PC-9 (cell line): ENCODE measurements at regions not wholly inside any gene's neighbourhood (a gene's known extent, or its start where the extent isn't known, plus 50 kb on each side); places are given as distances from the start of the nearest gene placed in this dataset.

Experiments
- EZH2 ChIP-seq: fragments of 200-600 bp; sonication (generic); IDR thresholded peaks from 2 replicates; pipeline ENCODE4 v1.8.0; 2017; ENCODE audit warnings: antibody characterized with exemption, low read depth
- TF ChIP-seq, protein P1 (sequence below): fragments of 200-600 bp; sonication (generic); conservative IDR thresholded peaks from 2 replicates; pipeline ENCODE4 v1.6.1; 2017; ENCODE audit warnings: mixed run types, antibody characterized with exemption, mild to moderate bottlenecking, moderate library complexity

DNA sequence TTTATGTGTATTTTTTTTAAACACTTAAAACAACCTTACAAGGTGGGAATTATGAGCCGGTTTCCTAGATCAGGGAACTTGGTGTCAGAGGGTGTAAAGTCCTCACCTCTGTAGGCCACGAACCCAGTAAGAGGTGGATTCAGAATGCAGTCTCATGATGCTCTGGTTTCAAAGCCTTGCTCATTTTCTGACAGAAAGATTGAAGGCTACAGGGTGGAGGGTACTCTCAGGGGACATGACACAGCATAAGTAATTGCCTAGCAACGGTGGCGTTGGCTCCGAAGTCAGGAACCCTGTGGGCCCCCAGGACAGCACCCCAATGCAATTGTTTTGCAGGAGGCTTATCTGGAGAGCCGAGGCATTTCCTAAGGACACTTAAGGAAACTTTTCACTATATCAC, 794.7 kb downstream of the EFNB2 start:
- TF ChIP-seq, protein P1, sequence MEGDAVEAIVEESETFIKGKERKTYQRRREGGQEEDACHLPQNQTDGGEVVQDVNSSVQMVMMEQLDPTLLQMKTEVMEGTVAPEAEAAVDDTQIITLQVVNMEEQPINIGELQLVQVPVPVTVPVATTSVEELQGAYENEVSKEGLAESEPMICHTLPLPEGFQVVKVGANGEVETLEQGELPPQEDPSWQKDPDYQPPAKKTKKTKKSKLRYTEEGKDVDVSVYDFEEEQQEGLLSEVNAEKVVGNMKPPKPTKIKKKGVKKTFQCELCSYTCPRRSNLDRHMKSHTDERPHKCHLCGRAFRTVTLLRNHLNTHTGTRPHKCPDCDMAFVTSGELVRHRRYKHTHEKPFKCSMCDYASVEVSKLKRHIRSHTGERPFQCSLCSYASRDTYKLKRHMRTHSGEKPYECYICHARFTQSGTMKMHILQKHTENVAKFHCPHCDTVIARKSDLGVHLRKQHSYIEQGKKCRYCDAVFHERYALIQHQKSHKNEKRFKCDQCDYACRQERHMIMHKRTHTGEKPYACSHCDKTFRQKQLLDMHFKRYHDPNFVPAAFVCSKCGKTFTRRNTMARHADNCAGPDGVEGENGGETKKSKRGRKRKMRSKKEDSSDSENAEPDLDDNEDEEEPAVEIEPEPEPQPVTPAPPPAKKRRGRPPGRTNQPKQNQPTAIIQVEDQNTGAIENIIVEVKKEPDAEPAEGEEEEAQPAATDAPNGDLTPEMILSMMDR = no peak
- no peak for TF ChIP-seq EZH2
